ENCODE measurements at regions not wholly inside any gene's neighbourhood (a gene's known extent, or its start where the extent isn't known, plus 50 kb on each side); places are given as distances from the start of the nearest gene placed in this dataset.

DNA sequence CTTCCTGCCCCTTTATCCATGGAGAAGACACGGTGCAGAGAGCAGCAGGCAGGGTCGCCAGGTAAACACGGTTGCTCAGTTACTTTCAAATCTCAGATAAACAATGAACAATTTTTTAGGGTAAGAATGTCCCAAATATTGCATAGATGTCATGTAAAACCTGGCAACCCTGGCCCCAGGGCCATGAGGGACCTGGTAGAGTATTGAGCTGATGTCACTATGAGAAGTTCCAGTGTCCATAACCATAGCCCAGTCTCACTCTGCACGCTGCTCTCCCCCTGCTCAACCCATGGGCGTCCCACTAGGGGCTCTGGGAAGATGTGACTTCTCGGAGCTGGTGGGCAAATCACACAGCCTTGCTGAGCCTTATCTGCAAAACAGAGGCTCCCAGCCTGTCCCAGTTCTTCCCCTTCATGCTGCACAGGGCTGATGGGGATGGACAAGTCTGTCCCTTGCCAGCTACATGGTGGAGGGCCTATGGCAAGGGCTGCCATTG, 71.3 kb upstream of the TOP1 start:
- CTCF ChIA-PET = no interaction called here
- Mint-ChIP-seq H3K36me3 (ENCODE audit: insufficient read depth, unreplicated experiment) (no peaks in the 10 kb centered on the region), H3K27ac (ENCODE audit: unreplicated experiment) (no peak overlapping the region), H3K27me3 (ENCODE audit: unreplicated experiment) (peaks cover 96% of the 10 kb centered on the region), H3K4me3 (ENCODE audit: low read depth, unreplicated experiment) (no peak overlapping the region), H3K9me3 (ENCODE audit: low read depth, unreplicated experiment) (no peaks in the 10 kb centered on the region), H3K4me1 (ENCODE audit: low read depth, unreplicated experiment) (no peaks in the 10 kb centered on the region)
- TF ChIP-seq, protein P1, sequence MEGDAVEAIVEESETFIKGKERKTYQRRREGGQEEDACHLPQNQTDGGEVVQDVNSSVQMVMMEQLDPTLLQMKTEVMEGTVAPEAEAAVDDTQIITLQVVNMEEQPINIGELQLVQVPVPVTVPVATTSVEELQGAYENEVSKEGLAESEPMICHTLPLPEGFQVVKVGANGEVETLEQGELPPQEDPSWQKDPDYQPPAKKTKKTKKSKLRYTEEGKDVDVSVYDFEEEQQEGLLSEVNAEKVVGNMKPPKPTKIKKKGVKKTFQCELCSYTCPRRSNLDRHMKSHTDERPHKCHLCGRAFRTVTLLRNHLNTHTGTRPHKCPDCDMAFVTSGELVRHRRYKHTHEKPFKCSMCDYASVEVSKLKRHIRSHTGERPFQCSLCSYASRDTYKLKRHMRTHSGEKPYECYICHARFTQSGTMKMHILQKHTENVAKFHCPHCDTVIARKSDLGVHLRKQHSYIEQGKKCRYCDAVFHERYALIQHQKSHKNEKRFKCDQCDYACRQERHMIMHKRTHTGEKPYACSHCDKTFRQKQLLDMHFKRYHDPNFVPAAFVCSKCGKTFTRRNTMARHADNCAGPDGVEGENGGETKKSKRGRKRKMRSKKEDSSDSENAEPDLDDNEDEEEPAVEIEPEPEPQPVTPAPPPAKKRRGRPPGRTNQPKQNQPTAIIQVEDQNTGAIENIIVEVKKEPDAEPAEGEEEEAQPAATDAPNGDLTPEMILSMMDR (IDR thresholded peaks at IDR 0.05; ENCODE audit: unreplicated experiment) = no peak
- DNase-seq = no peak
- no TSS peak for BruUV-seq (replicated peaks)
- intact Hi-C loops (cut with micrococcal nuclease; ENCODE audit: unreplicated experiment) = no loop called here

- no peak overlapping the region for H3K4me3 Mint-ChIP-seq (ENCODE audit: low read depth, unreplicated experiment)
- H3K27ac Mint-ChIP-seq (ENCODE audit: unreplicated experiment) = no peak overlapping the region
- H3K9me3 Mint-ChIP-seq (ENCODE audit: low read depth, unreplicated experiment) = no peaks in the 10 kb centered on the region
- no peaks in the 10 kb centered on the region for H3K36me3 Mint-ChIP-seq (ENCODE audit: insufficient read depth, unreplicated experiment)
- TF ChIP-seq, protein P1 (IDR thresholded peaks at IDR 0.05; ENCODE audit: unreplicated experiment) = no peak
- no peaks in the 10 kb centered on the region for H3K4me1 Mint-ChIP-seq (ENCODE audit: low read depth, unreplicated experiment)
- CTCF ChIA-PET = no interaction called here
- no peak for DNase-seq
- BruUV-seq (replicated peaks) = no TSS peak
- intact Hi-C loops (cut with micrococcal nuclease; ENCODE audit: unreplicated experiment) = no loop called here
- peaks cover 89% of the 10 kb centered on the region for H3K27me3 Mint-ChIP-seq (ENCODE audit: unreplicated experiment)
Observed at GRCh38 chr20:40958598-40958997, 70.0 kb upstream of the TOP1 start.

- no peaks in the 10 kb centered on the region for H3K9me3 Mint-ChIP-seq (ENCODE audit: low read depth, unreplicated experiment)
- DNase-seq = no peak
- no peak overlapping the region for H3K27ac Mint-ChIP-seq (ENCODE audit: unreplicated experiment)
- TF ChIP-seq, protein P1 (IDR thresholded peaks at IDR 0.05; ENCODE audit: unreplicated experiment) = no peak
- CTCF ChIA-PET = no interaction called here
- H3K27me3 Mint-ChIP-seq (ENCODE audit: unreplicated experiment) = peaks cover 80% of the 10 kb centered on the region
- no peaks in the 10 kb centered on the region for H3K4me1 Mint-ChIP-seq (ENCODE audit: low read depth, unreplicated experiment)
- BruUV-seq (replicated peaks) = no TSS peak
- no peak overlapping the region for H3K4me3 Mint-ChIP-seq (ENCODE audit: low read depth, unreplicated experiment)
- no peaks in the 10 kb centered on the region for H3K36me3 Mint-ChIP-seq (ENCODE audit: insufficient read depth, unreplicated experiment)
- intact Hi-C loops (cut with micrococcal nuclease; ENCODE audit: unreplicated experiment) = loop anchor here (5.0 kb wide), 3 partner anchors 692 to 1697 kb away; no protein-coding TSS in a partner anchor
Observed at GRCh38 chr20:40959325-40960092, 69.1 kb upstream of the TOP1 start.

- TF ChIP-seq, protein P1 (IDR thresholded peaks at IDR 0.05; ENCODE audit: unreplicated experiment) = no peak
- CTCF ChIA-PET = no interaction called here
- Mint-ChIP-seq H3K4me3 (ENCODE audit: low read depth, unreplicated experiment) (no peak overlapping the region), H3K9me3 (ENCODE audit: low read depth, unreplicated experiment) (no peaks in the 10 kb centered on the region), H3K4me1 (ENCODE audit: low read depth, unreplicated experiment) (no peaks in the 10 kb centered on the region), H3K36me3 (ENCODE audit: insufficient read depth, unreplicated experiment) (no peaks in the 10 kb centered on the region), H3K27me3 (ENCODE audit: unreplicated experiment) (peaks cover 74% of the 10 kb centered on the region), H3K27ac (ENCODE audit: unreplicated experiment) (no peak overlapping the region)
- intact Hi-C loops (cut with micrococcal nuclease; ENCODE audit: unreplicated experiment) = loop anchor here (5.0 kb wide), 3 partner anchors 693 to 1698 kb away; no protein-coding TSS in a partner anchor
- BruUV-seq (replicated peaks) = no TSS peak
- no peak for DNase-seq
Observed at GRCh38 chr20:40960101-40960500, 68.5 kb upstream of the TOP1 start.

All from Calu3 (cell line).